SK-N-SH (cell line): ENCODE measurements at regions not wholly inside any gene's neighbourhood (a gene's known extent, or its start where the extent isn't known, plus 50 kb on each side); places are given as distances from the start of the nearest gene placed in this dataset.

ENCODE experiments used
- CTCF ChIA-PET: fragments of 300-600, 350-600 bp; formaldehyde crosslinking; extraction: SDS; loops from one replicate; lab custom pipeline; 2021; lab: Yijun Ruan, JAX
- POLR2A ChIA-PET: fragments of 350-600 bp; sonication (Branson Sonifier 250); formaldehyde crosslinking; extraction: SDS; loops from one replicate; lab custom pipeline; 2020; ENCODE audit warnings: antibody characterized with exemption, inconsistent platforms; lab: Yijun Ruan, JAX
- DNase-seq: peaks from one replicate; pipeline ENCODE4 v3.0.0; 2012
- H2AFZ ChIP-seq: fragments of 200-600 bp; sonication (generic); 2 replicates; pipeline ENCODE4 v1.8.1; 2016; ENCODE audit warnings: antibody characterized with exemption, mild to moderate bottlenecking, low read depth
- H3F3A ChIP-seq: fragments of 200-600 bp; sonication (generic); replicated peaks from 2 replicates; pipeline ENCODE3; 2016; ENCODE audit warnings: antibody characterized with exemption, mild to moderate bottlenecking; ENCODE audit not compliant: insufficient read depth
- H3K27ac ChIP-seq, 2 experiments: fragments of 200-500 bp in 1 of 2; fragments of 200-600 bp in 1 of 2; sonication (Bioruptor generic) in 1 of 2; sonication (generic), shearing (Covaris generic) in 1 of 2; 2 replicates each; pipeline versions ENCODE4 v1.5.1 to v1.6.1; 2014 to 2016; ENCODE audit warnings: low read depth in 2 of 2, inconsistent platforms in 1 of 2, low read length in 1 of 2, mild to moderate bottlenecking in 1 of 2, mixed read lengths in 1 of 2
- H3K27me3 ChIP-seq: fragments of 200-600 bp; sonication (generic), shearing (Covaris generic); 2 replicates; pipeline ENCODE4 v1.6.1; 2016; ENCODE audit warnings: mixed run types; ENCODE audit not compliant: insufficient read depth
- H3K36me3 ChIP-seq, 2 experiments: fragments of 200-500 bp in 1 of 2; fragments of 200-600 bp in 1 of 2; sonication (Bioruptor generic) in 1 of 2; sonication (generic) in 1 of 2; replicated peaks in 1 of 2; 2 replicates each; pipeline versions ENCODE3 to v1.5.1; 2014 to 2016; ENCODE audit warnings: low read length in 1 of 2, mild to moderate bottlenecking in 1 of 2; ENCODE audit not compliant: insufficient read depth in 2 of 2, control insufficient read depth in 1 of 2
- H3K4me1 ChIP-seq, 2 experiments: fragments of 200-500 bp in 1 of 2; fragments of 200-600 bp in 1 of 2; sonication (Bioruptor generic) in 1 of 2; sonication (generic), shearing (Covaris generic) in 1 of 2; 2 replicates each; pipeline versions ENCODE4 v1.5.1 to v1.6.1; 2014 to 2016; ENCODE audit warnings: low read depth in 1 of 2, low read length in 1 of 2, mixed run types in 1 of 2; ENCODE audit not compliant: insufficient read depth in 2 of 2, control insufficient read depth in 1 of 2
- H3K4me2 ChIP-seq: fragments of 200-600 bp; sonication (generic), shearing (Covaris generic); 2 replicates; pipeline ENCODE4 v1.6.1; 2017; ENCODE audit warnings: mixed run types
- H3K4me3 ChIP-seq, 2 experiments: fragments of 200-500 bp in 1 of 2; fragments of 200-600 bp in 1 of 2; sonication (Bioruptor generic) in 1 of 2; sonication (generic), shearing (Covaris generic) in 1 of 2; 2 replicates each; pipeline versions ENCODE4 v1.5.1 to v1.8.1; 2014 to 2016; ENCODE audit warnings: low read depth in 2 of 2, inconsistent platforms in 1 of 2, low read length in 1 of 2, mild to moderate bottlenecking in 1 of 2, mixed read lengths in 1 of 2, moderate library complexity in 1 of 2
- H3K79me2 ChIP-seq: fragments of 200-600 bp; sonication (generic); 2 replicates; pipeline ENCODE4 v1.8.1; 2017; ENCODE audit warnings: mild to moderate bottlenecking; ENCODE audit not compliant: insufficient read depth
- H3K9ac ChIP-seq: fragments of 200-600 bp; sonication (generic); 2 replicates; pipeline ENCODE4 v1.6.1; 2017; ENCODE audit warnings: mixed run types
- H3K9me2 ChIP-seq: fragments of 200-600 bp; sonication (generic); 2 replicates; pipeline ENCODE4 v1.6.1; 2017; ENCODE audit warnings: mixed run types
- H3K9me3 ChIP-seq: fragments of 200-600 bp; sonication (generic); 2 replicates; pipeline ENCODE4 v1.6.1; 2017; ENCODE audit warnings: mixed run types, mild to moderate bottlenecking, moderate library complexity
- H4K20me1 ChIP-seq: fragments of 200-600 bp; sonication (generic); 2 replicates; pipeline ENCODE4 v1.6.1; 2017; ENCODE audit warnings: mild to moderate bottlenecking, mixed run types; ENCODE audit not compliant: insufficient read depth
- GABPA ChIP-seq: IDR thresholded peaks from 2 replicates; pipeline ENCODE4 v1.4.0; 2012; ENCODE audit warnings: low read depth, mild to moderate bottlenecking
- MEF2A ChIP-seq: IDR thresholded peaks from 2 replicates; pipeline ENCODE4 v1.4.0; 2012; ENCODE audit warnings: low read depth, borderline replicate concordance
- MXI1 ChIP-seq: IDR thresholded peaks from 2 replicates; pipeline ENCODE4 v1.6.1; 2012; ENCODE audit warnings: mild to moderate bottlenecking, low read depth, low read length, improper control_type of control experiment
- NRF1 ChIP-seq: IDR thresholded peaks from 2 replicates; pipeline ENCODE4 v1.6.1; 2012; ENCODE audit warnings: low read depth, mild to moderate bottlenecking, low read length
- RCOR1 ChIP-seq: fragments of 150-350 bp; IDR thresholded peaks from 2 replicates; pipeline ENCODE4 v1.6.1; 2017; ENCODE audit warnings: antibody characterized with exemption, low read length
- TCF12 ChIP-seq: IDR thresholded peaks from 2 replicates; pipeline ENCODE4 v1.4.0; 2012
- TEAD4 ChIP-seq: IDR thresholded peaks from 2 replicates; pipeline ENCODE4 v1.4.0; 2012; ENCODE audit warnings: mild to moderate bottlenecking, borderline replicate concordance; ENCODE audit not compliant: insufficient read depth
- WGBS: methylation state at CpG from one replicate; pipeline ENCODE4 v1.1.6; 2017; ENCODE audit warnings: low lambda C conversion rate; 5-methylcytosine and 5-hydroxymethylcytosine counted together
- TF ChIP-seq, protein P1 (sequence below): fragments of 150-350 bp; IDR thresholded peaks from 2 replicates; pipeline ENCODE4 v1.6.1; 2017; ENCODE audit warnings: antibody characterized with exemption, low read length, low read depth, borderline replicate concordance
- TF ChIP-seq, protein P2 (sequence below): IDR thresholded peaks from 2 replicates; pipeline ENCODE4 v1.4.0; 2012; ENCODE audit warnings: low read depth, borderline replicate concordance
- TF ChIP-seq, protein P3 (sequence below): IDR thresholded peaks from 2 replicates; pipeline ENCODE4 v1.4.0; 2012; ENCODE audit warnings: low read depth

GRCh38 chr4:181860668-181861067 is 382.5 kb upstream of the TENM3 start:
- no peak overlapping the region for H3K4me2 ChIP-seq
- TF ChIP-seq, protein P1, sequence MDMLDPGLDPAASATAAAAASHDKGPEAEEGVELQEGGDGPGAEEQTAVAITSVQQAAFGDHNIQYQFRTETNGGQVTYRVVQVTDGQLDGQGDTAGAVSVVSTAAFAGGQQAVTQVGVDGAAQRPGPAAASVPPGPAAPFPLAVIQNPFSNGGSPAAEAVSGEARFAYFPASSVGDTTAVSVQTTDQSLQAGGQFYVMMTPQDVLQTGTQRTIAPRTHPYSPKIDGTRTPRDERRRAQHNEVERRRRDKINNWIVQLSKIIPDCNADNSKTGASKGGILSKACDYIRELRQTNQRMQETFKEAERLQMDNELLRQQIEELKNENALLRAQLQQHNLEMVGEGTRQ: no peak
- TF ChIP-seq MEF2A (no peak), NRF1 (no peak), TEAD4 (no peak), MXI1 (no peak), GABPA (no peak), TCF12 (no peak)
- TF ChIP-seq, protein P2, sequence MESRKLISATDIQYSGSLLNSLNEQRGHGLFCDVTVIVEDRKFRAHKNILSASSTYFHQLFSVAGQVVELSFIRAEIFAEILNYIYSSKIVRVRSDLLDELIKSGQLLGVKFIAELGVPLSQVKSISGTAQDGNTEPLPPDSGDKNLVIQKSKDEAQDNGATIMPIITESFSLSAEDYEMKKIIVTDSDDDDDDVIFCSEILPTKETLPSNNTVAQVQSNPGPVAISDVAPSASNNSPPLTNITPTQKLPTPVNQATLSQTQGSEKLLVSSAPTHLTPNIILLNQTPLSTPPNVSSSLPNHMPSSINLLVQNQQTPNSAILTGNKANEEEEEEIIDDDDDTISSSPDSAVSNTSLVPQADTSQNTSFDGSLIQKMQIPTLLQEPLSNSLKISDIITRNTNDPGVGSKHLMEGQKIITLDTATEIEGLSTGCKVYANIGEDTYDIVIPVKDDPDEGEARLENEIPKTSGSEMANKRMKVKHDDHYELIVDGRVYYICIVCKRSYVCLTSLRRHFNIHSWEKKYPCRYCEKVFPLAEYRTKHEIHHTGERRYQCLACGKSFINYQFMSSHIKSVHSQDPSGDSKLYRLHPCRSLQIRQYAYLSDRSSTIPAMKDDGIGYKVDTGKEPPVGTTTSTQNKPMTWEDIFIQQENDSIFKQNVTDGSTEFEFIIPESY: no peak
- TF ChIP-seq, protein P3, sequence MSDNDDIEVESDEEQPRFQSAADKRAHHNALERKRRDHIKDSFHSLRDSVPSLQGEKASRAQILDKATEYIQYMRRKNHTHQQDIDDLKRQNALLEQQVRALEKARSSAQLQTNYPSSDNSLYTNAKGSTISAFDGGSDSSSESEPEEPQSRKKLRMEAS: no peak
- H2AFZ ChIP-seq: no peak overlapping the region
- H4K20me1 ChIP-seq: no peaks in the 10 kb centered on the region
- no peaks in the 10 kb centered on the region for H3F3A ChIP-seq
- 81% methylated on average over 4 of the region's 4 CpGs for WGBS
- H3K27ac ChIP-seq: peak overlapping the region in 1 of 2 experiments; percentile 85; a peak in 2 of 4 replicates
- no peaks in the 10 kb centered on the region for H3K36me3 ChIP-seq
- POLR2A ChIA-PET: no interaction called here
- no peaks in the 10 kb centered on the region for H3K9me3 ChIP-seq
- no peaks in the 10 kb centered on the region for H3K79me2 ChIP-seq
- H3K4me1 ChIP-seq: peaks cover 3 to 10% of the 10 kb centered on the region in 2 experiments; a peak in 3 of 4 replicates
- DNase-seq: no peak
- H3K9ac ChIP-seq: no peak overlapping the region
- no peaks in the 10 kb centered on the region for H3K27me3 ChIP-seq
- CTCF ChIA-PET: no interaction called here
- H3K4me3 ChIP-seq: no peak overlapping the region
- H3K9me2 ChIP-seq: no peaks in the 10 kb centered on the region

DNA sequence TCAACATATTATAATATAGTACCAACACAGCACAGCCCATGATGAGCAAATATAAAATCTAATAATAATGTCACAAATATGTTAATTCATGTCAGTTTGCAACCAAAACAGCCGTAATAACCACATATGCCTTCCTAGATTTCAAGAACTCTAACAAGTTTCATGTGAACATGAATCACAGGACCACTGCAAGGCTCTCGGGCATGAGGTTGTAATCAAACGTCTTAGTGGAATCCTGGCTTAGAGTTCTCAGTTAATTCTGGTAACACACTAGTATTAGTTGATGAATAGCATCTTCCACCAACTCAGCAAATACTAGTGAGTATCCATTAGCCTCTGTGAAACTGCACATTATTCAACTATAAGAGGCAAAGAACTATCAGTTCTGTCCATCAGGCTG is 379.3 kb upstream of the TENM3 start:
- no peak overlapping the region for H2AFZ ChIP-seq
- no peak overlapping the region for H3K9ac ChIP-seq
- no peak for TF ChIP-seq RCOR1
- TF ChIP-seq, all 33 proteins: peak for 0

More for the DNA sequence above, 379.3 kb upstream of the TENM3 start:
- H3K4me1 ChIP-seq: peaks cover 3 to 9% of the 10 kb centered on the region in 2 experiments; a peak in 3 of 4 replicates
- H4K20me1 ChIP-seq: no peaks in the 10 kb centered on the region
- no peaks in the 10 kb centered on the region for H3K36me3 ChIP-seq
- ChIA-PET CTCF (no interaction called here), POLR2A (no interaction called here)
- no peak overlapping the region for H3K27ac ChIP-seq
- WGBS: 55% methylated on average over 3 of the region's 3 CpGs
- no peaks in the 10 kb centered on the region for H3K27me3 ChIP-seq
- H3K79me2 ChIP-seq: no peaks in the 10 kb centered on the region
- H3K9me2 ChIP-seq: no peaks in the 10 kb centered on the region
- H3F3A ChIP-seq: no peaks in the 10 kb centered on the region
- no peak for DNase-seq
- H3K4me2 ChIP-seq: no peak overlapping the region
- no peaks in the 10 kb centered on the region for H3K9me3 ChIP-seq
- no peak overlapping the region for H3K4me3 ChIP-seq
